Keratinocyte (primary cell): ENCODE measurements at regions not wholly inside any gene's neighbourhood (a gene's known extent, or its start where the extent isn't known, plus 50 kb on each side); places are given as distances from the start of the nearest gene placed in this dataset.

Experiments
- DNase-seq: peaks from one replicate; pipeline ENCODE4 v3.0.0-alpha.2; 2011; ENCODE audit warnings: low read depth, missing footprints, low spot score
- FAIRE-seq: peaks from 2 replicates; lab custom pipeline; 2011; peaks lifted over from hg19 to GRCh38; lab: Jason Lieb, UNC
- H2AFZ ChIP-seq: 2 replicates; pipeline ENCODE4 v1.6.0; 2012; ENCODE audit warnings: low read length, control low read depth, inconsistent platforms; ENCODE audit not compliant: control insufficient read depth
- H3K27ac ChIP-seq: 2 replicates; pipeline ENCODE4 v1.5.1; 2011; ENCODE audit warnings: low read length; ENCODE audit not compliant: control insufficient read depth, insufficient read depth
- H3K27me3 ChIP-seq: 3 replicates; pipeline ENCODE4 v1.6.0; 2011; ENCODE audit warnings: low read length; ENCODE audit not compliant: control insufficient read depth, insufficient read depth; ENCODE audit errors: extremely low read depth
- H3K36me3 ChIP-seq, 2 experiments: 2 replicates in 1 of 2; 3 replicates in 1 of 2; pipeline ENCODE4 v1.5.1; 2011; ENCODE audit warnings: low read length in 2 of 2, mild to moderate bottlenecking in 1 of 2; ENCODE audit not compliant: control insufficient read depth in 2 of 2, insufficient read depth in 2 of 2; ENCODE audit errors: extremely low read depth in 1 of 2
- H3K4me1 ChIP-seq: 3 replicates; pipeline ENCODE4 v1.5.1; 2011; ENCODE audit warnings: low read length; ENCODE audit not compliant: control insufficient read depth, insufficient read depth; ENCODE audit errors: extremely low read depth
- H3K4me2 ChIP-seq: 3 replicates; pipeline ENCODE4 v1.6.0; 2011; ENCODE audit warnings: low read depth, low read length; ENCODE audit not compliant: control insufficient read depth, insufficient read depth; ENCODE audit errors: extremely low read depth
- H3K4me3 ChIP-seq, 3 experiments: fragments of 200-600 bp in 1 of 3; sonication (generic) in 1 of 3; 2 replicates in 2 of 3; 3 replicates in 1 of 3; pipeline ENCODE4 v1.5.1; 2011 to 2016; ENCODE audit warnings: low read length in 3 of 3, mild to moderate bottlenecking in 3 of 3, control low read depth in 2 of 3, inconsistent platforms in 1 of 3, low read depth in 1 of 3, mixed read lengths in 1 of 3, mixed run types in 1 of 3, moderate library complexity in 1 of 3; ENCODE audit not compliant: control insufficient read depth in 2 of 3, insufficient read depth in 2 of 3; ENCODE audit errors: extremely low read depth in 1 of 3
- H3K79me2 ChIP-seq: 2 replicates; pipeline ENCODE4 v1.6.0; 2012; ENCODE audit warnings: low read length; ENCODE audit not compliant: control insufficient read depth, insufficient read depth
- H3K9ac ChIP-seq: 3 replicates; pipeline ENCODE4 v1.6.0; 2011; ENCODE audit warnings: low read length; ENCODE audit not compliant: control insufficient read depth, insufficient read depth; ENCODE audit errors: extremely low read depth
- H3K9me1 ChIP-seq: 3 replicates; pipeline ENCODE4 v1.6.0; 2011; ENCODE audit warnings: low read length; ENCODE audit not compliant: control insufficient read depth, insufficient read depth; ENCODE audit errors: extremely low read depth
- H3K9me3 ChIP-seq: 2 replicates; pipeline ENCODE4 v1.5.1; 2012; ENCODE audit warnings: low read depth, low read length; ENCODE audit not compliant: control insufficient read depth
- H4K20me1 ChIP-seq: 3 replicates; pipeline ENCODE4 v1.6.0; 2011; ENCODE audit warnings: low read length; ENCODE audit not compliant: control insufficient read depth, insufficient read depth; ENCODE audit errors: extremely low read depth
- CTCF ChIP-seq, 3 experiments: IDR thresholded peaks in 1 of 3; conservative IDR thresholded peaks in 1 of 3; optimal IDR thresholded peaks in 1 of 3; 2 replicates in 2 of 3; 3 replicates in 1 of 3; pipeline versions ENCODE3 to v1.5.1; 2011; ENCODE audit warnings: low read length in 3 of 3, mild to moderate bottlenecking in 3 of 3, moderate library complexity in 2 of 3, control low read depth in 1 of 3, inconsistent platforms in 1 of 3; ENCODE audit not compliant: insufficient read depth in 2 of 3; ENCODE audit errors: extremely low read depth in 1 of 3
- EZH2 ChIP-seq: IDR thresholded peaks from one replicate; pipeline ENCODE4 v1.6.1; 2012; ENCODE audit warnings: inconsistent platforms, mild to moderate bottlenecking, low read length, moderate library complexity
- dilution Hi-C: fragments of 300-500 bp; cut with MboI; formaldehyde crosslinking; loops from one replicate; pipeline ENCODE4 v1.7.0; 2020; ENCODE audit warnings: low sequenced_read_pairs; ENCODE audit not compliant: extremely low pct_ligation_motif_present

DNA sequence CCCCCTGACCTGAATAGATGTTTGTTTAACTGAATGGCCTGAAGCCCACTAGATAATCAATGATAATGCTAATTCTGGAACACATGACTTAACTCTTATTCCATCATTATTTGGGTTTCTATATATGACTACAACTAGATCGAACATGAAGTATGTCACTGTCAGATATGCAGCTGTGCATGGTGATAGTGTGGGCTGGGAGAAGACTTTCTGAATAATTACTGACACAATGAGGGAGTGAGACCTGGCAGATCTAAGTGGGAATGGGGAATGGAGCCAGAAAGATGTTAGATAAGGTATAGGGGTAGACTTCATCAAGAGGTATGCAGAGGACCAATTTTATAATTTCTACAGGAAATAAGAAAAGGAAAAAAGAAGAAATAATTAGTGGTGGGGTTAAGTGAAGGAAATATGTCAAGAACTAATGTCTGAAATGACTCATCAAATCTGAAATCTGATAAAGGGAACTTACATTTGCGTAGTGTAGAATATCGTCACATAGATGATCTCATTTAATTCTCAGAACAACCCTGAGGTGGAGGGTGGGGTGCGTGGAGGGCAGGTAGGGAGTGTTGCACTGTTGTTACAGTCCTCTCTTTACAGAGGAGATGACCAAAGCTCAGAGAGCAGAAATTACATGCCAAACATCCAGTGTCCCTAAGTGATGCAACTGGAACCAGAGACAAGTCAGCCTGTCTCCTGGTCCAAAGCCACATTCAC, 68.2 kb upstream of the EED start:
- Histone ChIP-seq H3K36me3 (no peaks in the 10 kb centered on the region), H2AFZ (no peak overlapping the region), H4K20me1 (no peaks in the 10 kb centered on the region), H3K79me2 (no peaks in the 10 kb centered on the region), H3K4me2 (peak overlapping the region; percentile 22), H3K4me1 (peaks cover 46% of the 10 kb centered on the region), H3K9me1 (no peaks in the 10 kb centered on the region), H3K9ac (no peak overlapping the region), H3K27me3 (no peaks in the 10 kb centered on the region), H3K9me3 (no peaks in the 10 kb centered on the region), H3K4me3 (no peak overlapping the region), H3K27ac (peak overlapping the region; percentile 36)
- dilution Hi-C loops = no loop called here
- DNase-seq = no peak
- TF ChIP-seq CTCF (optimal IDR thresholded peaks at IDR 0.05 in 1 of 3, IDR thresholded peaks at IDR 0.05 in 1 of 3, conservative IDR thresholded peaks at IDR 0.05 in 1 of 3; ENCODE audit: extremely low read depth in 1 of 3, insufficient read depth in 2 of 3, low read length in 3 of 3) (no peak), EZH2 (no peak)
- FAIRE-seq = no peak

GRCh38 chr11:86175626-86176025, 68.9 kb upstream of the EED start:
- Histone ChIP-seq H3K4me2 (no peak overlapping the region), H3K9ac (no peak overlapping the region), H3K36me3 (no peaks in the 10 kb centered on the region), H3K4me1 (peaks cover 46% of the 10 kb centered on the region), H3K9me3 (no peaks in the 10 kb centered on the region), H3K4me3 (no peak overlapping the region), H2AFZ (no peak overlapping the region), H3K27me3 (no peaks in the 10 kb centered on the region), H4K20me1 (no peaks in the 10 kb centered on the region), H3K9me1 (no peaks in the 10 kb centered on the region), H3K27ac (no peak overlapping the region), H3K79me2 (no peaks in the 10 kb centered on the region)
- DNase-seq (no peak), FAIRE-seq (no peak)
- dilution Hi-C loops = no loop called here
- TF ChIP-seq EZH2 (no peak), CTCF (optimal IDR thresholded peaks at IDR 0.05 in 1 of 3, IDR thresholded peaks at IDR 0.05 in 1 of 3, conservative IDR thresholded peaks at IDR 0.05 in 1 of 3; ENCODE audit: extremely low read depth in 1 of 3, insufficient read depth in 2 of 3, low read length in 3 of 3) (no peak)
